ENCODE measurements at regions not wholly inside any gene's neighbourhood (a gene's known extent, or its start where the extent isn't known, plus 50 kb on each side); places are given as distances from the start of the nearest gene placed in this dataset.

GRCh38 chr1:103190766-103191165, 82.4 kb upstream of the COL11A1 start:
- Histone ChIP-seq H3K9me3 (no peaks in the 10 kb centered on the region), H3K36me3 (no peaks in the 10 kb centered on the region), H3K27ac (no peak overlapping the region), H3K4me1 (no peaks in the 10 kb centered on the region), H3K27me3 (no peaks in the 10 kb centered on the region), H3K4me3 (no peak overlapping the region)
- 29% methylated on average over 2 of the region's 2 CpGs for WGBS (ENCODE audit: insufficient coverage, low coverage, low lambda C conversion rate, missing lambda C conversion rate)
- ATAC-seq, result no peak
- TF ChIP-seq POLR2A (IDR thresholded peaks at IDR 0.05), result no peak
- TF ChIP-seq CTCF (IDR thresholded peaks at IDR 0.05), result no peak
- DNase-seq, result no peak
- intact Hi-C loops (cut with DNase I), result no loop called here

GRCh38 chr1:103187673-103188072, 79.4 kb upstream of the COL11A1 start:
- intact Hi-C loops (cut with DNase I), result no loop called here
- ATAC-seq (no peak), DNase-seq (no peak)
- no peaks in the 10 kb centered on the region for H3K4me1 ChIP-seq
- H3K4me3 ChIP-seq, result no peak overlapping the region
- H3K9me3 ChIP-seq, result no peaks in the 10 kb centered on the region
- no peaks in the 10 kb centered on the region for H3K27me3 ChIP-seq
- no peak for TF ChIP-seq POLR2A (IDR thresholded peaks at IDR 0.05)
- H3K36me3 ChIP-seq, result no peaks in the 10 kb centered on the region
- WGBS (ENCODE audit: insufficient coverage, low coverage, low lambda C conversion rate, missing lambda C conversion rate), result 62% methylated on average over 1 of the region's 1 CpG
- no peak overlapping the region for H3K27ac ChIP-seq

GRCh38 chr1:103180660-103181059, 72.3 kb upstream of the COL11A1 start:
- no peak for TF ChIP-seq POLR2A (IDR thresholded peaks at IDR 0.05)
- no peak for TF ChIP-seq CTCF (IDR thresholded peaks at IDR 0.05)
- H3K36me3 ChIP-seq, result no peaks in the 10 kb centered on the region
- 30% methylated on average over 3 of the region's 3 CpGs for WGBS (ENCODE audit: insufficient coverage, low coverage, low lambda C conversion rate, missing lambda C conversion rate)
- H3K27me3 ChIP-seq, result no peaks in the 10 kb centered on the region
- intact Hi-C loops (cut with DNase I), result no loop called here
- no peaks in the 10 kb centered on the region for H3K4me1 ChIP-seq
- ATAC-seq (no peak), DNase-seq (no peak)
- no peak overlapping the region for H3K27ac ChIP-seq
- H3K9me3 ChIP-seq, result no peaks in the 10 kb centered on the region
- no peak overlapping the region for H3K4me3 ChIP-seq

- Histone ChIP-seq H3K9me3 (no peaks in the 10 kb centered on the region), H3K27me3 (no peaks in the 10 kb centered on the region), H3K4me3 (no peak overlapping the region), H3K4me1 (no peaks in the 10 kb centered on the region), H3K36me3 (no peaks in the 10 kb centered on the region), H3K27ac (no peak overlapping the region)
- TF ChIP-seq POLR2A (IDR thresholded peaks at IDR 0.05), result no peak
- intact Hi-C loops (cut with DNase I), result no loop called here
- WGBS (ENCODE audit: insufficient coverage, low coverage, low lambda C conversion rate, missing lambda C conversion rate), result 44% methylated on average over 6 of the region's 6 CpGs
- DNase-seq, result no peak
- no peak for ATAC-seq
Observed at GRCh38 chr1:103177108-103177775, 68.9 kb upstream of the COL11A1 start.

GRCh38 chr1:103171041-103171590, 62.8 kb upstream of the COL11A1 start:
- WGBS (ENCODE audit: insufficient coverage, low coverage, low lambda C conversion rate, missing lambda C conversion rate), result 63% methylated on average over 1 of the region's 1 CpG
- intact Hi-C loops (cut with DNase I), result no loop called here
- TF ChIP-seq POLR2A (IDR thresholded peaks at IDR 0.05) (no peak), CTCF (IDR thresholded peaks at IDR 0.05) (no peak)
- ATAC-seq, result no peak
- no peak overlapping the region for H3K27ac ChIP-seq
- no peaks in the 10 kb centered on the region for H3K4me1 ChIP-seq
- H3K9me3 ChIP-seq, result no peaks in the 10 kb centered on the region
- no peak overlapping the region for H3K4me3 ChIP-seq
- H3K36me3 ChIP-seq, result no peaks in the 10 kb centered on the region
- H3K27me3 ChIP-seq, result no peaks in the 10 kb centered on the region
- DNase-seq, result no peak

Measured in right lobe of liver (tissue), 6 donors.